H1 (cell line): ENCODE measurements at regions not wholly inside any gene's neighbourhood (a gene's known extent, or its start where the extent isn't known, plus 50 kb on each side); places are given as distances from the start of the nearest gene placed in this dataset.
A peak's percentile ranks its signal among the peaks of the same experiment; 100 is the strongest.

Experiments used
- CTCF ChIA-PET: fragments of 300-600 bp; sonication (Branson Sonifier 250); formaldehyde crosslinking; loops from one replicate; lab custom pipeline; 2021; ENCODE audit not compliant: partially characterized antibody; lab: Charles Lee
- POLR2A ChIA-PET: fragments of 300-600 bp; sonication (Branson Sonifier 250); formaldehyde crosslinking; loops from one replicate; lab custom pipeline; 2021; ENCODE audit warnings: inconsistent platforms; ENCODE audit not compliant: partially characterized antibody; lab: Charles Lee
- DNase-seq, 2 experiments: peaks; one replicate each; pipeline versions ENCODE4 v3.0.0 to v3.0.0-alpha.2; 2010 to 2022; ENCODE audit warnings: low spot score in 2 of 2, low read depth in 1 of 2, mixed read lengths in 1 of 2
- FAIRE-seq: peaks from 2 replicates; lab custom pipeline; 2011; peaks lifted over from hg19 to GRCh38; lab: Jason Lieb, UNC
- H2AFZ ChIP-seq: 2 replicates; pipeline ENCODE4 v1.8.1; 2012; ENCODE audit warnings: low read length, inconsistent platforms
- H2AK5ac ChIP-seq: 2 replicates; pipeline ENCODE4 v1.6.1; 2013; ENCODE audit warnings: low read depth, low read length
- H2BK120ac ChIP-seq: replicated peaks from 2 replicates; pipeline ENCODE3; 2013; ENCODE audit warnings: low read depth, low read length, inconsistent platforms
- H2BK12ac ChIP-seq: 2 replicates; pipeline ENCODE4 v1.6.1; 2013; ENCODE audit warnings: low read depth, low read length
- H2BK15ac ChIP-seq: 2 replicates; pipeline ENCODE4 v1.6.1; 2013; ENCODE audit warnings: low read length
- H2BK20ac ChIP-seq: 2 replicates; pipeline ENCODE4 v1.6.1; 2013; ENCODE audit warnings: low read length
- H2BK5ac ChIP-seq: 2 replicates; pipeline ENCODE4 v1.6.1; 2013; ENCODE audit warnings: low read depth, low read length
- H3K14ac ChIP-seq: 2 replicates; pipeline ENCODE4 v1.6.1; 2013; ENCODE audit warnings: inconsistent platforms; ENCODE audit not compliant: insufficient read length
- H3K18ac ChIP-seq: 2 replicates; pipeline ENCODE4 v1.6.1; 2013; ENCODE audit warnings: low read length; ENCODE audit errors: extremely low read depth
- H3K23ac ChIP-seq: 2 replicates; pipeline ENCODE4 v1.6.1; 2013; ENCODE audit warnings: inconsistent platforms; ENCODE audit not compliant: insufficient read length
- H3K23me2 ChIP-seq: 2 replicates; pipeline ENCODE4 v1.6.1; 2013; ENCODE audit warnings: low read depth, low read length
- H3K27ac ChIP-seq: 2 replicates; pipeline ENCODE4 v1.6.1; 2011; ENCODE audit warnings: low read depth, low read length, inconsistent platforms
- H3K27me3 ChIP-seq, 4 experiments: replicated peaks in 1 of 4; 1 replicate in 1 of 4; 2 replicates in 3 of 4; pipeline versions ENCODE4 v1.6.1 to v1.8.1; 2011 to 2013; ENCODE audit warnings: low read length in 3 of 4, mild to moderate bottlenecking in 3 of 4, inconsistent platforms in 2 of 4, mixed read lengths in 2 of 4, moderate library complexity in 1 of 4; ENCODE audit not compliant: control insufficient read depth in 3 of 4, insufficient read depth in 3 of 4; ENCODE audit errors: extremely low read depth in 1 of 4
- H3K36me3 ChIP-seq, 4 experiments: 2 replicates each; pipeline versions ENCODE4 v1.6.1 to v1.8.1; 2011 to 2013; ENCODE audit warnings: mild to moderate bottlenecking in 4 of 4, low read length in 3 of 4, moderate library complexity in 2 of 4, control low read depth in 1 of 4, inconsistent platforms in 1 of 4; ENCODE audit not compliant: insufficient read depth in 4 of 4, control insufficient read depth in 2 of 4
- H3K4ac ChIP-seq: replicated peaks from 2 replicates; pipeline ENCODE3; 2013; ENCODE audit warnings: low read length, low read depth, mixed read lengths, inconsistent platforms; ENCODE audit not compliant: insufficient read length
- H3K4me1 ChIP-seq, 4 experiments: replicated peaks in 1 of 4; 1 replicate in 1 of 4; 2 replicates in 3 of 4; pipeline versions ENCODE4 v1.6.1 to v1.8.1; 2011 to 2013; ENCODE audit warnings: low read length in 3 of 4, inconsistent platforms in 2 of 4, mixed read lengths in 1 of 4; ENCODE audit not compliant: insufficient read depth in 4 of 4, control insufficient read depth in 3 of 4
- H3K4me2 ChIP-seq, 2 experiments: 2 replicates each; pipeline versions ENCODE4 v1.6.1 to v1.8.1; 2011 to 2013; ENCODE audit warnings: low read depth in 2 of 2, low read length in 2 of 2, control low read depth in 1 of 2, inconsistent platforms in 1 of 2, mild to moderate bottlenecking in 1 of 2; ENCODE audit not compliant: insufficient read depth in 1 of 2
- H3K4me3 ChIP-seq, 4 experiments: fragments of 200-600, 300-600 bp in 1 of 4; sonication (generic), shearing (Covaris generic), sonication (Bioruptor Twin) in 1 of 4; 2 replicates each; pipeline versions ENCODE4 v1.5.1 to v1.8.1; 2011 to 2016; ENCODE audit warnings: low read length in 4 of 4, low read depth in 3 of 4, control low read depth in 2 of 4, inconsistent platforms in 2 of 4, mild to moderate bottlenecking in 2 of 4, mixed read lengths in 1 of 4, moderate library complexity in 1 of 4; ENCODE audit not compliant: insufficient read depth in 2 of 4; ENCODE audit errors: extremely low read depth in 1 of 4
- H3K56ac ChIP-seq: replicated peaks from 2 replicates; pipeline ENCODE3; 2013; ENCODE audit warnings: low read depth, mild to moderate bottlenecking, mixed read lengths, low read length, inconsistent platforms; ENCODE audit not compliant: insufficient read length
- H3K79me1 ChIP-seq: 2 replicates; pipeline ENCODE4 v1.6.1; 2013; ENCODE audit warnings: low read depth, low read length, control low read depth
- H3K79me2 ChIP-seq, 2 experiments: 2 replicates each; pipeline versions ENCODE4 v1.6.1 to v1.8.1; 2012 to 2013; ENCODE audit warnings: low read length in 2 of 2, mild to moderate bottlenecking in 2 of 2, inconsistent platforms in 1 of 2; ENCODE audit not compliant: insufficient read depth in 2 of 2, control insufficient read depth in 1 of 2
- H3K9ac ChIP-seq, 4 experiments: replicated peaks in 1 of 4; 1 replicate in 1 of 4; 2 replicates in 3 of 4; pipeline versions ENCODE4 v1.6.1 to v1.8.1; 2011 to 2013; ENCODE audit warnings: low read depth in 3 of 4, low read length in 3 of 4, control low read depth in 2 of 4, mild to moderate bottlenecking in 2 of 4, moderate library complexity in 2 of 4, inconsistent platforms in 1 of 4; ENCODE audit errors: extremely low read depth in 1 of 4
- H3K9me3 ChIP-seq, 2 experiments: 2 replicates each; pipeline versions ENCODE4 v1.6.1 to v1.8.1; 2012 to 2013; ENCODE audit warnings: mild to moderate bottlenecking in 2 of 2, moderate library complexity in 2 of 2, control low read depth in 1 of 2, inconsistent platforms in 1 of 2, low read depth in 1 of 2, low read length in 1 of 2, mixed read lengths in 1 of 2; ENCODE audit not compliant: insufficient read depth in 2 of 2
- H4K20me1 ChIP-seq, 2 experiments: replicated peaks in 1 of 2; 2 replicates each; pipeline versions ENCODE3 to v1.8.1; 2011 to 2013; ENCODE audit warnings: inconsistent platforms in 2 of 2, low read length in 2 of 2, mild to moderate bottlenecking in 1 of 2; ENCODE audit not compliant: insufficient read depth in 2 of 2, control insufficient read depth in 1 of 2
- H4K5ac ChIP-seq: 2 replicates; pipeline ENCODE4 v1.6.1; 2013; ENCODE audit warnings: low read length, low read depth, mixed read lengths, inconsistent platforms; ENCODE audit not compliant: insufficient read length
- H4K8ac ChIP-seq: 2 replicates; pipeline ENCODE4 v1.8.0; 2013; ENCODE audit warnings: mild to moderate bottlenecking, moderate library complexity, low read length, inconsistent platforms; ENCODE audit not compliant: insufficient read depth; ENCODE audit errors: extremely low read depth
- H4K91ac ChIP-seq: replicated peaks from 2 replicates; pipeline ENCODE3; 2013; ENCODE audit warnings: low read length, mixed read lengths, inconsistent platforms; ENCODE audit not compliant: insufficient read length
- CHD1 ChIP-seq: IDR thresholded peaks from 2 replicates; pipeline ENCODE4 v1.6.1; 2012; ENCODE audit warnings: low read depth, low read length, improper control_type of control experiment
- PHF8 ChIP-seq: fragments of 200-600 bp; sonication (generic); conservative IDR thresholded peaks from 2 replicates; pipeline ENCODE4 v1.7.1; 2012; ENCODE audit warnings: low read depth, mild to moderate bottlenecking, inconsistent platforms, low read length, moderate library complexity
- SAP30 ChIP-seq: fragments of 300-600 bp; sonication (generic); IDR thresholded peaks from 2 replicates; pipeline ENCODE4 v1.7.1; 2012; ENCODE audit warnings: low read length, moderate library complexity, mild to moderate bottlenecking, inconsistent platforms; ENCODE audit not compliant: insufficient read depth, insufficient replicate concordance
- SP1 ChIP-seq: IDR thresholded peaks from 2 replicates; pipeline ENCODE4 v1.6.1; 2011; ENCODE audit warnings: low read depth, low read length
- TBP ChIP-seq: IDR thresholded peaks from 2 replicates; pipeline ENCODE4 v1.6.1; 2011; ENCODE audit warnings: low read depth, low read length, improper control_type of control experiment
- WGBS, 2 experiments: shearing (Covaris generic) in 1 of 2; methylation state at CpG; one replicate each; pipeline versions ENCODE4 v1.1.6 to v1.1.7; 2013 to 2015; ENCODE audit warnings: low lambda C conversion rate in 2 of 2, mixed read lengths in 2 of 2, inconsistent platforms in 1 of 2, low coverage in 1 of 2, missing lambda C conversion rate in 1 of 2; ENCODE audit not compliant: insufficient replicate concordance in 2 of 2, insufficient coverage in 1 of 2, insufficient read length in 1 of 2; ENCODE audit errors: extremely low coverage in 1 of 2, missing lambda C conversion rate in 1 of 2; 5-methylcytosine and 5-hydroxymethylcytosine counted together

DNA sequence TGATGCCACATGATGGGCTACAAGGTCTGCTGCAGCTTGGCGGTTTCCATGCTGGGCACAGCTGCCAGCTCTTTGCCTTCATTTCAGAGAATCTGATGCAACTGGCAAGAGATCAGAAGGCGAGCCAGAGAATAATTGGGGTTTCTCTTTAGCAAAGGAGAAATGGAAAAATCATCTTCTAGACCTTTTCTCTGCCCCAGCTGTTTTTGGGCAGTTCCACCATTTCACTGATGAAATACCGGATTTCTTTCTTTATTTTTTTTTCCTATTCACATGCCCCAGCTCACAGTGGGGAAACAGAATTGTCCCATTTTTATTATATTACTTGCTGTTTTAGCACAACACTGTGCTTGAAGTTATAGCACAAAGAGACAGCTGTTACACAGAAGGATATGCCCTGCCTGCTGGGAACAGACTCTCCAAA, 439.3 kb upstream of the GOT2 start:
- no peak overlapping the region for H2BK12ac ChIP-seq
- no peak overlapping the region for H3K23ac ChIP-seq
- H2AFZ ChIP-seq: peak overlapping the region; percentile 25; the same call in 1 of the 2 replicates
- H3K79me1 ChIP-seq: no peaks in the 10 kb centered on the region
- 0 out of 2 replicates have a peak overlapping the region, but pooled peaks have one; percentile 16 for H2BK20ac ChIP-seq
- H2BK120ac ChIP-seq: no peak overlapping the region
- H3K27me3 ChIP-seq: no peaks in the 10 kb centered on the region
- H2AK5ac ChIP-seq: no peak overlapping the region
- no peaks in the 10 kb centered on the region for H3K36me3 ChIP-seq
- H3K27ac ChIP-seq: no peak overlapping the region
- no peak overlapping the region for H4K8ac ChIP-seq
- TF ChIP-seq TBP (no peak), PHF8 (no peak), SAP30 (no peak), SP1 (no peak), CHD1 (no peak)
- no peak overlapping the region for H4K5ac ChIP-seq
- H4K20me1 ChIP-seq: no peaks in the 10 kb centered on the region
- DNase-seq (no peak), FAIRE-seq (no peak)
- WGBS, 2 experiments: 89% methylated on average over 3 of the region's 3 CpGs; no CpG with 5 or more reads in 1 of the 2 experiments
- H3K9me3 ChIP-seq: no peaks in the 10 kb centered on the region
- H3K18ac ChIP-seq: 0 out of 2 replicates have a peak overlapping the region, but pooled peaks have one; percentile 5
- H3K14ac ChIP-seq: no peak overlapping the region
- H2BK5ac ChIP-seq: no peak overlapping the region
- ChIA-PET CTCF (interaction anchor here (1.3 to 2.1 kb wide), 3 partner anchors 19 to 211 kb away, joined by 3 to 11 read pairs (median 3); no protein-coding TSS in a partner anchor), POLR2A (no interaction called here)
- H3K4ac ChIP-seq: no peak overlapping the region
- H3K79me2 ChIP-seq: no peaks in the 10 kb centered on the region
- H4K91ac ChIP-seq: no peak overlapping the region
- no peak overlapping the region for H3K9ac ChIP-seq
- no peak overlapping the region for H3K4me3 ChIP-seq
- no peak overlapping the region for H2BK15ac ChIP-seq
- H3K23me2 ChIP-seq: no peaks in the 10 kb centered on the region
- H3K4me2 ChIP-seq: no peak overlapping the region
- peaks cover 0 to 13% (median 2%) of the 10 kb centered on the region in 4 experiments; a peak in 3 of 7 replicates for H3K4me1 ChIP-seq
- no peak overlapping the region for H3K56ac ChIP-seq
